ENCODE measurements at regions not wholly inside any gene's neighbourhood (a gene's known extent, or its start where the extent isn't known, plus 50 kb on each side); places are given as distances from the start of the nearest gene placed in this dataset.

GRCh38 chr22:23395530-23396361, 184.3 kb downstream of the IGLL1 start:
- TF ChIP-seq CTCF (IDR thresholded peaks at IDR 0.05) (no peak), EP300 (IDR thresholded peaks at IDR 0.05) (no peak), POLR2A (IDR thresholded peaks at IDR 0.05) (no peak)
